Thyroid gland (tissue), 4 donors: ENCODE measurements at regions not wholly inside any gene's neighbourhood (a gene's known extent, or its start where the extent isn't known, plus 50 kb on each side); places are given as distances from the start of the nearest gene placed in this dataset.
"Not testable (repeated sequence)": the region's sequence is repeated elsewhere in the genome, so short reads cannot be mapped to it uniquely, and the experiment has no call there.

ENCODE experiments used
- DNase-seq, 2 donors: peaks; one replicate each; pipeline ENCODE4 v3.0.0-alpha.2; 2019
- H3K27ac ChIP-seq, 3 donors: fragments of 200-600 bp; sonication (generic); 1 replicate in 2 of 3; 2 replicates in 1 of 3; pipeline ENCODE4 v1.5.1; 2016 to 2019; ENCODE audit warnings: mild to moderate bottlenecking in 1 of 3, moderate library complexity in 1 of 3
- H3K27me3 ChIP-seq: fragments of 200-600 bp; sonication (generic); one replicate; pipeline ENCODE4 v1.5.1; 2019
- H3K36me3 ChIP-seq, 2 donors: fragments of 200-600 bp; sonication (generic); one replicate each; pipeline ENCODE4 v1.5.1; 2016 to 2019
- H3K4me1 ChIP-seq, 2 donors: fragments of 200-600 bp; sonication (generic); one replicate each; pipeline ENCODE4 v1.5.1; 2017 to 2019
- H3K4me3 ChIP-seq, 3 donors: fragments of 200-600 bp; sonication (generic); replicated peaks in 1 of 3; 1 replicate in 2 of 3; 2 replicates in 1 of 3; pipeline ENCODE4 v1.5.1; 2016; ENCODE audit warnings: mild to moderate bottlenecking in 1 of 3
- H3K9me3 ChIP-seq: fragments of 200-600 bp; sonication (generic); one replicate; pipeline ENCODE4 v1.5.1; 2017
- POLR2A ChIP-seq, 2 donors: fragments of 450-650 bp; IDR thresholded peaks; one replicate each; pipeline ENCODE4 v1.6.1; 2017; ENCODE audit warnings: antibody characterized with exemption in 2 of 2, mild to moderate bottlenecking in 2 of 2, moderate library complexity in 1 of 2
- WGBS, 2 donors: methylation state at CpG; one replicate each; pipeline ENCODE4 v1.1.5; 2017; 5-methylcytosine and 5-hydroxymethylcytosine counted together
- intact Hi-C: fragments of 100-400 bp; cut with DNase I; formaldehyde crosslinking; loops from one replicate; pipeline ENCODE4 v1.15.1; 2023
- TF ChIP-seq, protein P1 (sequence below), 6 experiments: fragments of 200-600 bp in 3 of 6; fragments of 450-650 bp in 3 of 6; sonication (generic) in 3 of 6; IDR thresholded peaks; one replicate each; pipeline ENCODE4 v1.5.1; 2016 to 2019; ENCODE audit warnings: antibody characterized with exemption in 6 of 6, mild to moderate bottlenecking in 2 of 6, inconsistent platforms in 1 of 6, moderate library complexity in 1 of 6

DNA sequence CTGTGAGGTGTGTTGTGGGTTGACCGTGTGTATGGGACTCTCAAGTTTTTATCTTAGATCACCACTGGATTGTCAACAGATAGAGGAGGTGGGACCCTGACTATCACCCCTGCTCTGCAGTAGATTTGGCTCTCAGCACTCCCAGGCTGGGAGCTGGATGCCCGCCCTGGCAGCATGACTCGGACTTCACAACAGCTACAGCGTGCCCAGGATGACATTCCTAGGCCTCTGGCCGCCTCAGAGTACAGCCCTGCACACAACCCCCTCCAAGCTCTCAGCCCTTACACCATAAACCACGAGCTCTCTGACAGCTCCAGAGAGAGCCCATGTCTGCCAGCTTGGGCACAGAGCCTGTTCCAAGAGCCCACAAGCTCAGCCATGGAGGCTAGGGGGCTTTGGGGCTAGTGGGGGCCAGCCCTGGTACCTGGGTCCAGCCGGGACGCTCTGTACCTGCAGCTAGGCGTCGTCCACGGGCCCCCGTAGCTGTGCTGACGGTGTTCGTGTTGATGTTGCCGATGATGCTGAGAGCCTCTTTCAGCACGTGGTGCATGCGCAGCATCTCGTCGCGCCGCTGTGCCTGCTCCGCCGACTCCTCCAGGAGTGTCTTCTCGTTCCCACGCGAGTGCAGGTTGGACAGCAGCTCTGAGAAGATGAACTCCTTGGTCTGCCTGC is 66.1 kb upstream of the LYSMD4 start:
- H3K27ac ChIP-seq, H3K4me3 ChIP-seq, H3K9me3 ChIP-seq, H3K27me3 ChIP-seq, intact Hi-C loops, DNase-seq, H3K36me3 ChIP-seq, H3K4me1 ChIP-seq: not testable (repeated sequence)
- WGBS, 2 donors = 88% methylated on average over 14 to 21 of the region's 26 CpGs

DNA sequence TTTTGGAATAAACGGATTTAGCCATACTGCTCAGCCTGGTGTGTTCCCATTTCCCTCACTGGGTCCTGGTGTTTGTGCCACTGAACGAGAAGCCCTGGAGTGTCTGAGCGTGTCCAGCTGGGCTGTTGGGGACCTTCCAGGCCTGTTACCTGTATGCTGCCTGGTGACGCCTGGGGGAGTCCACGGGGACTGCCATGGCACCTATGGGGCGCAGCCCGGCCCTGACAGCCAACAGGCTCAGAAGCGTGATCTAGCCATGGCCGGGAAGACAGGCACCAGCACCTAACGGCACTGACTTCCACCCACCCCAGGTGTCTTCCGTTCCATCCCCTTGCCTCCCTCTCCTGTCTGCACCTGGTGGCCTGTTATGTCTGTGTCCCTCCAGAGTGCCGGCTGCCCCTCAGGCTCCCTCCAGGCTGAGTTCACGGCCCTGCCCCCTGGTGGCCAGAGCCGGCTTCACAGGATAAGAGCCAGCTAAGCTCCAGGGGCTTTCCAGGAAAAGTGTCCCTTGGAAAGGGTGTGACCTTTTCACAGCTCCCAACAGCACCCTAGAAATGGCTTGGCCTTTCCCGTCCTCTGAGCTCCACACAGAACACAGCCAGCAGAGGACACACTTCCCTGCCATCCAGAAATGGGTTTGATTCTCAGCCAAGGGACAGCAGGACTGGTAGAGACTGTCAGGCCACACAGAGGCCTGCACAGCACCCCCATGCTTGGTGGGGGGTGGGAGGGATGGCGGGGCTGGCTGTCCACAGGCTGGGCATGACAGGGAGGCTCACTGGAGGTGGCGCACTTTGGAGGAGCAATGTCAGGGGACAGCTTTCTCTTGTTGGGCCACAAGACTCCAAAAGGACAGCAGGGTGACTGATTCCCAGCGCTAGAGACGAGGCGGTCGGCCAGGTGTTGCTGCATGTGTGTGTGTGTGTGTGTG is 64.0 kb upstream of the LYSMD4 start:
- DNase-seq, H3K4me3 ChIP-seq, intact Hi-C loops, H3K27me3 ChIP-seq, H3K36me3 ChIP-seq, H3K27ac ChIP-seq, H3K9me3 ChIP-seq, H3K4me1 ChIP-seq: not testable (repeated sequence)
- TF ChIP-seq, protein P1, sequence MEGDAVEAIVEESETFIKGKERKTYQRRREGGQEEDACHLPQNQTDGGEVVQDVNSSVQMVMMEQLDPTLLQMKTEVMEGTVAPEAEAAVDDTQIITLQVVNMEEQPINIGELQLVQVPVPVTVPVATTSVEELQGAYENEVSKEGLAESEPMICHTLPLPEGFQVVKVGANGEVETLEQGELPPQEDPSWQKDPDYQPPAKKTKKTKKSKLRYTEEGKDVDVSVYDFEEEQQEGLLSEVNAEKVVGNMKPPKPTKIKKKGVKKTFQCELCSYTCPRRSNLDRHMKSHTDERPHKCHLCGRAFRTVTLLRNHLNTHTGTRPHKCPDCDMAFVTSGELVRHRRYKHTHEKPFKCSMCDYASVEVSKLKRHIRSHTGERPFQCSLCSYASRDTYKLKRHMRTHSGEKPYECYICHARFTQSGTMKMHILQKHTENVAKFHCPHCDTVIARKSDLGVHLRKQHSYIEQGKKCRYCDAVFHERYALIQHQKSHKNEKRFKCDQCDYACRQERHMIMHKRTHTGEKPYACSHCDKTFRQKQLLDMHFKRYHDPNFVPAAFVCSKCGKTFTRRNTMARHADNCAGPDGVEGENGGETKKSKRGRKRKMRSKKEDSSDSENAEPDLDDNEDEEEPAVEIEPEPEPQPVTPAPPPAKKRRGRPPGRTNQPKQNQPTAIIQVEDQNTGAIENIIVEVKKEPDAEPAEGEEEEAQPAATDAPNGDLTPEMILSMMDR (IDR thresholded peaks at IDR 0.05) = peak in 2 of 6 experiments; percentile 16 to 27
- 65% methylated on average over 12 of the region's 21 CpGs; no CpG with 5 or more reads in 1 of the 2 donors for WGBS, 2 donors

DNA sequence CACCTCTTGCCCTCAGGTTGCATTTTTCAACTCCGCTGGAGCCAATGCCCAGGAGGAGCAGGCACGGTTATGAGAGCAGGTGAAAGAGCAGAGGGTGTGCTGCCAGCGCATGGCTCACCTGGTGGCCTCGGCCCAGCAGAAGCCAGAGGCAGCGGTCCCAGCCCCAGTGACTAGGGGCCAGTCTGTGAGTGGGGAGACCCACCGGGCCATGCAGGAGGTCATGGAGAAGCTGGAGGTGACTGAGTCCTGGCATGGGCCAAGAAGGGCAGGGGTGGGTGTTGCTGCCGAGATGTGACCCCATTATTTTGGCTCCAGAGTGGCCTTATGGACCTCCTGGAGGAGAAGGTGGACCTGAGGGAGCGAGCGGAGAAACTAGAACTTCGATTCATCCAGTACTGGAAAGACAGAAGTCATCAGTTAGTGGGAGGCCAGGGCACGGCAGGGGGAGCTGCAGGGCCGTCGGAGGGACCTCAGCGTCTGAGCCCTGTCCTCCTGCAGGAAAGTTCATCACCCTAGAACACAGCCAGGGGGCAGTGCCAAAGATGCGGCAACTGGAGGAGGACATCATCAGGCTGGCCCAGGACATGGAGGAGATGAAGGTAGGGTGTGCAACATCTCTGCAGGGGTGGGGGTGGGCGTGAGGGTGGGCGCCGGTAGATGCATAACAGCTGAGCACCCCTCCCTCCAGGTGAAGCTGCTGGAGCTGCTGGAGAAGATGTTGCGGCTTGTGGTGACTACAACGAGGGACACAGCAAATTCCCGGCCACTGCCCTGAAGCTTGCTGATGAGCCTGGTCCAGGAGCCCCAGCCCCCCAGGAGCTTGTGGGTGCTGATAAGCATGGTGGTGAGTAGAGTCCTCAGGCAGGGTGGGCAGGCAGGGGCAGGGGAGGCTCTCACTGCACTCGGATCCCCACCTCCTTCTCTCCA is 58.9 kb upstream of the LYSMD4 start:
- H3K9me3 ChIP-seq, H3K27me3 ChIP-seq, H3K4me3 ChIP-seq, H3K27ac ChIP-seq, H3K36me3 ChIP-seq, H3K4me1 ChIP-seq, intact Hi-C loops: not testable (repeated sequence)
- WGBS, 2 donors = 81 to 88% methylated on average over 18 to 19 of the region's 22 CpGs
- DNase-seq = peak in 1 of 2 donors; percentile 9

DNA sequence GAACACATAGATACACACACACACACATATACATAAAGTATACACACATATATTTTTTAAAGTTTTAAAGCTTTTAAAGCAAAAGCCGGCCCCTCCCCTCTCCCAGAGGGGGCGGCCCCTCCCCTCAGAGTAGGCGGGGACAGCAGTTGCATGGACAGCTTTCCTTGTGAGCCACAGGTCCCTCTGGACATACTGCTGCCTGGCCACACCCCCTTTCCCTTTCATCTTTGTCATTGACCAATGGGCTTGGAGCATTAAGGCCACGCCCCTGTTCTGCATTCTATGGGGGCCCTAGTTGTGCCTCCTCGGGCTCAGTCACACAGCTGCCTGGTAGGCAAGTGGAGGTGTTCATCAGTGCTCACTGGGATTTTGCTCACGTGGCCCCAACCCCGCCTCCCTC is 57.5 kb upstream of the LYSMD4 start:
- WGBS, 2 donors = 91 to 96% methylated on average over 6 to 7 of the region's 7 CpGs
- H3K27me3 ChIP-seq, H3K36me3 ChIP-seq, H3K27ac ChIP-seq, H3K9me3 ChIP-seq, DNase-seq, H3K4me3 ChIP-seq, intact Hi-C loops, H3K4me1 ChIP-seq: not testable (repeated sequence)

DNA sequence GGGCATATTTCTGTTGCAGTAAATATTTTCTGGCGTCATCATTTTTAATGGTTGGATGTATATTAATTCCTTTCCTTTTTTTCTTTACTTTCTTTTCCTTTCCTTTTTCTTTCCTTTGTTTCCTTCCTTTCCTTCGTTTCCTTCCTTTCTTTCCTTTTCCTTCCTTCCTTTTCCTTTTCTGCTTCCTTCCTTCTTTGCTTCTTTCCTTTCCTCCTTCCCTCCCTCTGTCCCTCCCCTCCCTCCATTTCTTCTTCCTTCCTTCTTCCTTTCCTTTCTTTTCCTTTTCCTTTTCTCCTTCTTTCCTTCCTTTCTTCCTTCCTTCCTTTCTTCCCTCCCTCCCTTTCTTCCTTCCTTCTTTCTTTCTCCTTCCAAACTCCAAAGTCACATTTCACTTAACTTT is 54.9 kb upstream of the LYSMD4 start:
- Histone ChIP-seq H3K9me3 (no peaks in the 10 kb centered on the region), H3K4me3 (no peak overlapping the region), H3K36me3 (no peaks in the 10 kb centered on the region), H3K4me1 (no peaks in the 10 kb centered on the region), H3K27ac (no peak overlapping the region), H3K27me3 (no peaks in the 10 kb centered on the region)
- intact Hi-C loops = no loop called here
- DNase-seq = no peak
- TF ChIP-seq, protein P1 (IDR thresholded peaks at IDR 0.05) = no peak
- no peak for TF ChIP-seq POLR2A (IDR thresholded peaks at IDR 0.05)
- 68 to 71% methylated on average over 2 of the region's 2 CpGs for WGBS, 2 donors

DNA sequence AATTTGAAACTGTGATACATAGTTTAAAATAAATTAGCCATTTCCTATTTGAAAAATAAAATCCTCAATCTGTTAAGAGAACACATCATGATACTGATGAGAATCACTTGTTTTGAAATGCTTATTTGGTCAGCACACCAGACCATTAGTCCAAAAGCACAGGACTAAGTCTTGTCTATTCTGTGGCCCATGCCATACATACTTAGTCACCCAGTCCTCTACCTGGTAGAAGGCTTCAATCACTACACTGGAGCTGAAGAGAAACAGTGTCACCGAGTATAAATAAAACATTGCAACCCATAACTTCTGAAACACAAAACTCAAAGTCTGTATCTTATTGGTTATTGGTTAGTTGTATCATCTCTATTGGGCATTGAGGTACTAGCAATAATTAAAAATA is 51.6 kb upstream of the LYSMD4 start:
- H3K4me3 ChIP-seq, H3K27me3 ChIP-seq, intact Hi-C loops, H3K27ac ChIP-seq, H3K4me1 ChIP-seq, DNase-seq, H3K9me3 ChIP-seq, H3K36me3 ChIP-seq: not testable (repeated sequence)
- 84 to 86% methylated on average over 1 of the region's 1 CpG for WGBS, 2 donors

DNA sequence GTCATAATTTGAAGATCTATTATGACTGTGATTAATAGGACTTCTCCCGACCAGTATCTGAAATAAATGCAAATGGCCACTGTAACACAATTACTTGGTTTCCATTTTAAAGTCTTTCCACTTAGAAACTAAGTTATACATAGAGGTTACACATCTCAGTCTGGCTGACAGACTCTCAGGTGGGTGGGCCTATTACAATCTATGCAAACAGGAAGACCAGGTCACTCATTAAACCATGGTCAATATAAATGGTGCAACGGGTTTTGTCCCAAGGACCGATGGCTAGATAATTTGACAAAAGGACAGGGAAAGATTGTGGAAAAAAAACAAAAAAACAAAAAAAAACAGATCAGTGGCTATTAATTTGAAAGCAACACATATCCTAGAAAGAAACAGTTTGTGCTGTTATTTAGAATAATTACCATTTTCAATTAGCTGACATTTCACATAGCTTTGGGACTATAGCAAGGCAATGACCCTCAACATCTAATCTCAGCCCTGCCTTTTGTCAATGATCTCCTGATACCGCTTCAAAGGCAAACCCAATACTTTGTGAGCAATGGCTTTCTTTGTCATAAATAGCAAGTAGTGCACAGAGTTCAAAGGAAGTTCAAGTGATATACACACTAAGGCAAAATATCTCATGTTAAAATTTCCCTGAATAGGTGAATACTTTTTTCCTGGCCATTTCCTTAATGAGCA is 50.8 kb upstream of the LYSMD4 start:
- intact Hi-C loops, H3K27me3 ChIP-seq, H3K4me1 ChIP-seq, H3K27ac ChIP-seq, H3K4me3 ChIP-seq, H3K36me3 ChIP-seq, H3K9me3 ChIP-seq, DNase-seq: not testable (repeated sequence)
- 72 to 94% methylated on average over 4 of the region's 4 CpGs for WGBS, 2 donors
